ENCODE measurements at regions not wholly inside any gene's neighbourhood (a gene's known extent, or its start where the extent isn't known, plus 50 kb on each side); places are given as distances from the start of the nearest gene placed in this dataset.

DNA sequence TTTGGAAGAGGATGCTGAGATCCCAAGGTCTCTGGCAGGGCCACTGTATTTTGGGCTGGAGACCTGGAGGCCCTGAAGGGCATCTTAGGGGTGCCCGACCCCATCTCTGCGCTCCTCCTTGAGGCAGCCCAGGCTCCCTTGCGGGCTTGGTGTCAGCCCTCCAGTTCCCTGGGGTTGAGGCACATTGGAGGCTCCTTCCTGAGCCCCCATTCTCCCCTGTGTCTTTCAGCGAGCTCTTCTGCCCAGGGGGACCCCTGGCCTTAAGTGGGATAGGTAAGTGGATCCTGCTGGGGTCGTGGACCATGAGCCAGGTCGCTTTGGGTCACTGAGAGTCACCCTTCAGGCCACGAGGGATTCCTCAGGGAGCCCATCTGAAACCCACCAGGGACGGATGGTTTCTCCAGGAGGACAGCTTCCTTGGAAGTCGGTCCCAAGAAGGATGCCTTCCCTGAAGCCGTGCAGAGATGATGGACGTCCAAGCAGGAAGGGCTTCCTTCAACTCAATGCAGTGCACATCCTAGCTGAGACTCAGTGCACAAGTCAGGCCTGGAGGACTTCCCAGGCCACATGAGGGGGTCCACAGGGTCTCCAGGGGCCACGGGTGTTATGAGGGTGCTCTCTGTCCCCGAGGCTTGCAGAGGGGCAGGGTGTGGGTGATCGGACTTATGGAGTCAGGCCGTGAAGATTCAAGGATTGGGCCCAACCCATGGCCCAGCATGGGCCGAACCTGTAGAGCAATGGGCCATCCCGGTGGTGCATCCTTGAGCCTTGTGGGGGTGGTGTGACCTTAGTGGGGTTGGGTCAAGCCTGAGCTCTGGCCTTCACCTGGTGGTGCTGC lies 224.3 kb downstream of the SNRPN start:
- no peak for DNase-seq (ENCODE audit: low spot score in 2 of 2)
- TF ChIP-seq EP300 (IDR thresholded peaks at IDR 0.05) (no peak), POLR2A (IDR thresholded peaks at IDR 0.05) (no peak), CTCF (IDR thresholded peaks at IDR 0.05) (no peak)
- H3K4me1 ChIP-seq, result no peaks in the 10 kb centered on the region
- H3K27ac ChIP-seq, result no peak overlapping the region
- no peaks in the 10 kb centered on the region for H3K27me3 ChIP-seq
- WGBS, 2 donors, result 87 to 91% methylated on average over 7 to 16 of the region's 17 CpGs
- H3K4me3 ChIP-seq, result no peak overlapping the region
- peaks cover 0 to 100% (median 7%) of the 10 kb centered on the region in 4 donors for H3K9me3 ChIP-seq
- no peaks in the 10 kb centered on the region for H3K36me3 ChIP-seq

GRCh38 chr15:25179673-25180511 lies 225.1 kb downstream of the SNRPN start:
- H3K9me3 ChIP-seq, result peaks cover 0 to 100% (median 3%) of the 10 kb centered on the region in 4 donors
- no peak overlapping the region for H3K27ac ChIP-seq
- H3K4me3 ChIP-seq, result no peak overlapping the region
- DNase-seq (ENCODE audit: low spot score in 2 of 2), result no peak
- no peaks in the 10 kb centered on the region for H3K36me3 ChIP-seq
- 88% methylated on average over 4 to 11 of the region's 14 CpGs for WGBS, 2 donors
- TF ChIP-seq CTCF (IDR thresholded peaks at IDR 0.05) (no peak), EP300 (IDR thresholded peaks at IDR 0.05) (no peak), POLR2A (IDR thresholded peaks at IDR 0.05) (no peak)
- H3K4me1 ChIP-seq, result no peaks in the 10 kb centered on the region
- no peaks in the 10 kb centered on the region for H3K27me3 ChIP-seq

GRCh38 chr15:25180606-25181292 lies 226.0 kb downstream of the SNRPN start:
- peaks cover 0 to 100% (median 0%) of the 10 kb centered on the region in 4 donors for H3K9me3 ChIP-seq
- no peak for DNase-seq (ENCODE audit: low spot score in 2 of 2)
- TF ChIP-seq CTCF (IDR thresholded peaks at IDR 0.05) (no peak), EP300 (IDR thresholded peaks at IDR 0.05) (no peak), POLR2A (IDR thresholded peaks at IDR 0.05) (no peak)
- no peaks in the 10 kb centered on the region for H3K36me3 ChIP-seq
- 66 to 79% methylated on average over 13 to 14 of the region's 15 CpGs for WGBS, 2 donors
- H3K27ac ChIP-seq, result no peak overlapping the region
- H3K4me1 ChIP-seq, result no peaks in the 10 kb centered on the region
- no peak overlapping the region for H3K4me3 ChIP-seq
- H3K27me3 ChIP-seq, result no peaks in the 10 kb centered on the region

DNA sequence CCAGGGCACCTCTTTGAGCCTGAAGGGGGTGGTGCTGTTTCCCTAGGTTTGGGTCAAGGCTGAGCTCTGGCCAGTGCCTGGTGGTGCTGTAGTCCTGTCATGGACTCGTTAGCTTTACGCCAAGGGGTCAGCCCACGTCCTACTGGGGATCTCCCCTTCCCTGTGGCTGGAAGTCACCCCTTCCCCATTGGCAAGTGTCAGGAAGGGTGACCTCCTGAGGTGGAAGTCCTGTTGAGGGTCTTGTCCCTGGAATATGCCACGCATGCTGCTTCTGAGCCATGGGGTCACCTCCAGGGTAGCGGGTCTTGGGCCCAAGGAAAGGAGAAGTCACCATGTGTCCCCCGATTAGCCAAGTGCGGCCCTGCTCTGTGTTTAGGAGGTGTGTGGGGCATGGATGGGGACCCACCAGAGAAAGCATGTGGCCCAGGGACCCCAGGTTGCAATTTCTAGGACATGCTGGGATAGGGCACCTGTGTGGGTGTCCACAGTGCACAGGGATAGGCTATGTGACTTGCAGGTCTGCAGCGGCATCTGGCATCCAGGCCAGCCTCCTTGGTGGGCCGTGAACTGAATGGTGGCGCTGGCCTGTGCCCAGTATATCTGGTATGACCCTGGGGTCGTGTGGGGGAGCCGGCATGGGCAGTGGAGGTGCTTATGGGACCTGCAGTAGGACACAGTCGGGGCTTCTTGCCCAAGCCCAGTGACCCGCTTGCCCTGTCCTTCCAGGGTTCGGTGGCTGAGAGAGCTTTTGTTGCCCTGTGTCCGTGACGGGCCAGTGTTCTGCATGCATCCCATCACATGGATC lies 226.7 kb downstream of the SNRPN start:
- no peaks in the 10 kb centered on the region for H3K36me3 ChIP-seq
- no peak overlapping the region for H3K4me3 ChIP-seq
- WGBS, 2 donors, result 85 to 100% methylated on average over 1 to 16 of the region's 17 CpGs
- TF ChIP-seq POLR2A (IDR thresholded peaks at IDR 0.05), result no peak
- TF ChIP-seq EP300 (IDR thresholded peaks at IDR 0.05), result no peak
- TF ChIP-seq CTCF (IDR thresholded peaks at IDR 0.05), result no peak
- H3K27ac ChIP-seq, result no peak overlapping the region
- DNase-seq (ENCODE audit: low spot score in 2 of 2), result no peak
- H3K4me1 ChIP-seq, result no peaks in the 10 kb centered on the region
- no peaks in the 10 kb centered on the region for H3K27me3 ChIP-seq
- H3K9me3 ChIP-seq, result peaks cover 0 to 100% (median 0%) of the 10 kb centered on the region in 4 donors

All from tibial nerve (tissue), 4 donors.